Tongue (tissue), 1 donor: ENCODE measurements at regions not wholly inside any gene's neighbourhood (a gene's known extent, or its start where the extent isn't known, plus 50 kb on each side); places are given as distances from the start of the nearest gene placed in this dataset.

Source experiments
- DNase-seq: peaks from one replicate; pipeline ENCODE4 v3.0.0-alpha.2; 2015

GRCh38 chr11:127474766-127475165 lies 474.2 kb upstream of the KIRREL3 start:
- no peak for DNase-seq

GRCh38 chr11:127472505-127472904 lies 471.9 kb upstream of the KIRREL3 start:
- no peak for DNase-seq

GRCh38 chr11:127471662-127472061 lies 471.1 kb upstream of the KIRREL3 start:
- DNase-seq: no peak

GRCh38 chr11:127470306-127470884 lies 469.8 kb upstream of the KIRREL3 start:
- DNase-seq: no peak

GRCh38 chr11:127464325-127464724 lies 463.8 kb upstream of the KIRREL3 start:
- DNase-seq: no peak

GRCh38 chr11:127462065-127462344 lies 461.4 kb upstream of the KIRREL3 start:
- no peak for DNase-seq

GRCh38 chr11:127461241-127462064 lies 460.9 kb upstream of the KIRREL3 start:
- peak; percentile 81 for DNase-seq

GRCh38 chr11:127458561-127458960 lies 458.0 kb upstream of the KIRREL3 start:
- DNase-seq: no peak

- DNase-seq: peak; percentile 13
Measured at GRCh38 chr11:127454856-127455255, 454.3 kb upstream of the KIRREL3 start.

- DNase-seq: no peak
Measured at GRCh38 chr11:127452533-127452932, 452.0 kb upstream of the KIRREL3 start.

- peak; percentile 85 for DNase-seq
Measured at GRCh38 chr11:127451861-127452260, 451.3 kb upstream of the KIRREL3 start.

GRCh38 chr11:127448101-127448500 lies 447.5 kb upstream of the KIRREL3 start:
- no peak for DNase-seq

GRCh38 chr11:127445476-127445875 lies 444.9 kb upstream of the KIRREL3 start:
- DNase-seq: peak; percentile 43

GRCh38 chr11:127443297-127443696 lies 442.7 kb upstream of the KIRREL3 start:
- DNase-seq: no peak

GRCh38 chr11:127440616-127441015 lies 440.0 kb upstream of the KIRREL3 start:
- DNase-seq: no peak

- no peak for DNase-seq
Measured at GRCh38 chr11:127425281-127425680, 424.7 kb upstream of the KIRREL3 start.

GRCh38 chr11:127424661-127425060 lies 424.1 kb upstream of the KIRREL3 start:
- DNase-seq: no peak

- DNase-seq: no peak
Measured at GRCh38 chr11:127420139-127420538, 419.6 kb upstream of the KIRREL3 start.

- no peak for DNase-seq
Measured at GRCh38 chr11:127412722-127413380, 412.3 kb upstream of the KIRREL3 start.

- no peak for DNase-seq
Measured at GRCh38 chr11:127412234-127412633, 411.7 kb upstream of the KIRREL3 start.

GRCh38 chr11:127411283-127411682 lies 410.7 kb upstream of the KIRREL3 start:
- DNase-seq: no peak

- no peak for DNase-seq
Measured at GRCh38 chr11:127395034-127395433, 394.5 kb upstream of the KIRREL3 start.

GRCh38 chr11:127393460-127393997 lies 393.0 kb upstream of the KIRREL3 start:
- peak; percentile 8 for DNase-seq
